ENCODE measurements at regions not wholly inside any gene's neighbourhood (a gene's known extent, or its start where the extent isn't known, plus 50 kb on each side); places are given as distances from the start of the nearest gene placed in this dataset.

- TF ChIP-seq CTCF (IDR thresholded peaks at IDR 0.05; ENCODE audit: low read depth, low read length, missing input control) (no peak), JUND (IDR thresholded peaks at IDR 0.05) (no peak), ZBTB33 (IDR thresholded peaks at IDR 0.05) (no peak), EGR1 (IDR thresholded peaks at IDR 0.05; ENCODE audit: low read depth in 2 of 2) (no peak), YY1 (IDR thresholded peaks at IDR 0.05) (no peak), FOXA1 (IDR thresholded peaks at IDR 0.05) (no peak), REST (IDR thresholded peaks at IDR 0.05) (no peak), TAF1 (conservative IDR thresholded peaks at IDR 0.05) (no peak), MAX (IDR thresholded peaks at IDR 0.05) (no peak)
Measured at GRCh38 chr1:5781079-5781478, 211.1 kb downstream of the NPHP4 start.
